HCT116 (cell line): ENCODE measurements at regions not wholly inside any gene's neighbourhood (a gene's known extent, or its start where the extent isn't known, plus 50 kb on each side); places are given as distances from the start of the nearest gene placed in this dataset.

ENCODE experiments used
- EZH2 ChIP-seq: fragments of 200-600 bp; sonication (generic); IDR thresholded peaks from 2 replicates; pipeline ENCODE4 v1.6.1; 2017; ENCODE audit warnings: antibody characterized with exemption, mixed run types
- EZH2phosphoT487 ChIP-seq: fragments of 200-600 bp; IDR thresholded peaks from 2 replicates; pipeline ENCODE4 v1.6.1; 2018; ENCODE audit warnings: antibody characterized with exemption, borderline replicate concordance
- FOSL1 ChIP-seq: IDR thresholded peaks from 2 replicates; pipeline ENCODE4 v1.6.1; 2012; ENCODE audit warnings: low read depth
- MAX ChIP-seq: IDR thresholded peaks from 2 replicates; pipeline ENCODE4 v1.6.1; 2012
- POLR2A ChIP-seq: IDR thresholded peaks from 2 replicates; pipeline ENCODE4 v1.7.0; 2011; ENCODE audit warnings: borderline replicate concordance; ENCODE audit not compliant: insufficient read depth, insufficient read length; ENCODE audit errors: extremely low read depth
- POLR2AphosphoS5 ChIP-seq: IDR thresholded peaks from 2 replicates; pipeline ENCODE4 v1.6.1; 2011; ENCODE audit warnings: mild to moderate bottlenecking, low read depth, low read length, moderate library complexity
- RAD21 ChIP-seq: IDR thresholded peaks from 2 replicates; pipeline ENCODE4 v1.6.1; 2012; ENCODE audit warnings: low read depth, mild to moderate bottlenecking
- SIN3A ChIP-seq: IDR thresholded peaks from 2 replicates; pipeline ENCODE4 v1.6.1; 2012; ENCODE audit warnings: low read depth
- SP1 ChIP-seq: IDR thresholded peaks from 2 replicates; pipeline ENCODE4 v1.6.1; 2012; ENCODE audit warnings: low read depth
- TF ChIP-seq, protein P1 (sequence below), 3 experiments: fragments of 200-600 bp in 1 of 3; sonication (generic) in 1 of 3; IDR thresholded peaks in 2 of 3; conservative IDR thresholded peaks in 1 of 3; 2 replicates each; pipeline ENCODE4 v1.5.1; 2012 to 2017; ENCODE audit warnings: low read depth in 2 of 3, low read length in 2 of 3, antibody characterized with exemption in 1 of 3, borderline replicate concordance in 1 of 3, control low read depth in 1 of 3, mild to moderate bottlenecking in 1 of 3, mixed read lengths in 1 of 3, mixed run types in 1 of 3, moderate library complexity in 1 of 3; ENCODE audit not compliant: insufficient read depth in 1 of 3
- TF ChIP-seq, protein P2 (sequence below): IDR thresholded peaks from 2 replicates; pipeline ENCODE4 v1.6.1; 2012; ENCODE audit warnings: low read depth

GRCh38 chr2:171254666-171255065 lies 94.0 kb upstream of the TLK1 start:
- TF ChIP-seq POLR2A (no peak), EZH2 (no peak), EZH2phosphoT487 (no peak), SIN3A (no peak), RAD21 (no peak), POLR2AphosphoS5 (no peak), SP1 (no peak), FOSL1 (no peak), MAX (no peak)
- TF ChIP-seq, protein P1, sequence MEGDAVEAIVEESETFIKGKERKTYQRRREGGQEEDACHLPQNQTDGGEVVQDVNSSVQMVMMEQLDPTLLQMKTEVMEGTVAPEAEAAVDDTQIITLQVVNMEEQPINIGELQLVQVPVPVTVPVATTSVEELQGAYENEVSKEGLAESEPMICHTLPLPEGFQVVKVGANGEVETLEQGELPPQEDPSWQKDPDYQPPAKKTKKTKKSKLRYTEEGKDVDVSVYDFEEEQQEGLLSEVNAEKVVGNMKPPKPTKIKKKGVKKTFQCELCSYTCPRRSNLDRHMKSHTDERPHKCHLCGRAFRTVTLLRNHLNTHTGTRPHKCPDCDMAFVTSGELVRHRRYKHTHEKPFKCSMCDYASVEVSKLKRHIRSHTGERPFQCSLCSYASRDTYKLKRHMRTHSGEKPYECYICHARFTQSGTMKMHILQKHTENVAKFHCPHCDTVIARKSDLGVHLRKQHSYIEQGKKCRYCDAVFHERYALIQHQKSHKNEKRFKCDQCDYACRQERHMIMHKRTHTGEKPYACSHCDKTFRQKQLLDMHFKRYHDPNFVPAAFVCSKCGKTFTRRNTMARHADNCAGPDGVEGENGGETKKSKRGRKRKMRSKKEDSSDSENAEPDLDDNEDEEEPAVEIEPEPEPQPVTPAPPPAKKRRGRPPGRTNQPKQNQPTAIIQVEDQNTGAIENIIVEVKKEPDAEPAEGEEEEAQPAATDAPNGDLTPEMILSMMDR (IDR thresholded peaks at IDR 0.05 in 2 of 3, conservative IDR thresholded peaks at IDR 0.05 in 1 of 3; ENCODE audit: borderline replicate concordance in 1 of 3, insufficient read depth in 1 of 3, low read depth in 2 of 3, low read length in 2 of 3), result no peak
- TF ChIP-seq, protein P2, sequence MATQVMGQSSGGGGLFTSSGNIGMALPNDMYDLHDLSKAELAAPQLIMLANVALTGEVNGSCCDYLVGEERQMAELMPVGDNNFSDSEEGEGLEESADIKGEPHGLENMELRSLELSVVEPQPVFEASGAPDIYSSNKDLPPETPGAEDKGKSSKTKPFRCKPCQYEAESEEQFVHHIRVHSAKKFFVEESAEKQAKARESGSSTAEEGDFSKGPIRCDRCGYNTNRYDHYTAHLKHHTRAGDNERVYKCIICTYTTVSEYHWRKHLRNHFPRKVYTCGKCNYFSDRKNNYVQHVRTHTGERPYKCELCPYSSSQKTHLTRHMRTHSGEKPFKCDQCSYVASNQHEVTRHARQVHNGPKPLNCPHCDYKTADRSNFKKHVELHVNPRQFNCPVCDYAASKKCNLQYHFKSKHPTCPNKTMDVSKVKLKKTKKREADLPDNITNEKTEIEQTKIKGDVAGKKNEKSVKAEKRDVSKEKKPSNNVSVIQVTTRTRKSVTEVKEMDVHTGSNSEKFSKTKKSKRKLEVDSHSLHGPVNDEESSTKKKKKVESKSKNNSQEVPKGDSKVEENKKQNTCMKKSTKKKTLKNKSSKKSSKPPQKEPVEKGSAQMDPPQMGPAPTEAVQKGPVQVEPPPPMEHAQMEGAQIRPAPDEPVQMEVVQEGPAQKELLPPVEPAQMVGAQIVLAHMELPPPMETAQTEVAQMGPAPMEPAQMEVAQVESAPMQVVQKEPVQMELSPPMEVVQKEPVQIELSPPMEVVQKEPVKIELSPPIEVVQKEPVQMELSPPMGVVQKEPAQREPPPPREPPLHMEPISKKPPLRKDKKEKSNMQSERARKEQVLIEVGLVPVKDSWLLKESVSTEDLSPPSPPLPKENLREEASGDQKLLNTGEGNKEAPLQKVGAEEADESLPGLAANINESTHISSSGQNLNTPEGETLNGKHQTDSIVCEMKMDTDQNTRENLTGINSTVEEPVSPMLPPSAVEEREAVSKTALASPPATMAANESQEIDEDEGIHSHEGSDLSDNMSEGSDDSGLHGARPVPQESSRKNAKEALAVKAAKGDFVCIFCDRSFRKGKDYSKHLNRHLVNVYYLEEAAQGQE, result no peak
